DMS114 treated with DMSO at 0.1 percent for 48 hours (cell line): ENCODE measurements at regions not wholly inside any gene's neighbourhood (a gene's known extent, or its start where the extent isn't known, plus 50 kb on each side); places are given as distances from the start of the nearest gene placed in this dataset.
"Not testable (repeated sequence)": the region's sequence is repeated elsewhere in the genome, so short reads cannot be mapped to it uniquely, and the experiment has no call there.

ENCODE experiments used
- DNase-seq: peaks from one replicate; lab custom pipeline; 2025; ENCODE audit not compliant: unreplicated experiment; lab: John Stamatoyannopoulos, UW

DNA sequence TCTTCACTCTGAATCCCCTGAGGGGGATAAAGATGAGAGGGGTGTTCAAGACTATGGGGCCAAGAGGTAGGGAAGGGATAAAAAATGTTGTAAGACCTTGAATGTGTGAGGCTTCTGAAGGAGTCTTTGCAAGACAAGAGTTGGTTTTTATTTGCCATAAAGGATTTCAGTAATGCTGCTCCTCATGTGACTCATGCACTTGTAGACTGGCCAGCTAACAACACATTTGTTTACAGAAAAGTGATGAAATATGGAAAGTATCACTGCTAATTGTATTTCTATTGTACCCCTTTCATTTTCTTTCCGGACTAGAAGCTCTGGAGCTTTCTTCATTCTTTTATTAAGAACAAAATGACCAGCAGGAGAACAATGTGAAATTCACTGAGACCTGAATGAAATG, 782.1 kb downstream of the EPHA4 start:
- DNase-seq = no peak

DNA sequence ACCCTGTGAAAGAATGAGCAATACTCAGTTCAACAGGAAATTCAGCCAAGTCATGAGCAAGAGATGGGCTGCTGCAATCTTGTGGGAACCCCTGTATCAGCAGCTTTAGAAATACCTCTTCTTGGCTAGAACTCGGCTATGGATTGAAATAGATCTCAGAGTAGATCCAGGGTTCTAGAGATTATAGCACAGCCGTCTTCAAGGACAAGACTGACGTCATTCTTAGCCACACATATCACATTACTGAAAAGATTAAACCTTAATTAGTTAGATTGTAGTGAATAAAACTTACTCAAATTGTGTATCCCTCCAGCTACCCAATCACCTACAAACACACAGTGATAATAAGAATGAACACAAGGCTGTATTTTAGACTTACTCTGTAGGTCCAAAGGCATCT, 776.4 kb downstream of the EPHA4 start:
- DNase-seq = no peak

DNA sequence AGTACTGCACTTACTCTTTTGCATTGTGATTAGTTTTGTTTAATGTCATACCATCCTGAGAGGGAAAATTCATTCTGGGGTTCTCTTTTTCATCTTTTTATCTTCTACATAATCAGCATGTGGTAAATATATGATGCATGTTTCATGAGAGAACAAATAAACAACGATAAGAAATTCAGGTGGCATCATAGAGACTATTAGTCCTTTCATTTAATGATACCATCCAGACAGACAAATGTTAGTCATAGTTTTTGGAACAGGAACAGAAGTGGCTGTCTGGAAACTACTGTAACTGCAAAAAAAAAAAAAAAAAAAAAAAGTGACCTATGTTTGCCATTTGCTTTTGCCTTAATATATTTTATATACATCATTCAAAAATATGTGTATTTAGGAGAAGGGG, 761.0 kb downstream of the EPHA4 start:
- no peak for DNase-seq

DNA sequence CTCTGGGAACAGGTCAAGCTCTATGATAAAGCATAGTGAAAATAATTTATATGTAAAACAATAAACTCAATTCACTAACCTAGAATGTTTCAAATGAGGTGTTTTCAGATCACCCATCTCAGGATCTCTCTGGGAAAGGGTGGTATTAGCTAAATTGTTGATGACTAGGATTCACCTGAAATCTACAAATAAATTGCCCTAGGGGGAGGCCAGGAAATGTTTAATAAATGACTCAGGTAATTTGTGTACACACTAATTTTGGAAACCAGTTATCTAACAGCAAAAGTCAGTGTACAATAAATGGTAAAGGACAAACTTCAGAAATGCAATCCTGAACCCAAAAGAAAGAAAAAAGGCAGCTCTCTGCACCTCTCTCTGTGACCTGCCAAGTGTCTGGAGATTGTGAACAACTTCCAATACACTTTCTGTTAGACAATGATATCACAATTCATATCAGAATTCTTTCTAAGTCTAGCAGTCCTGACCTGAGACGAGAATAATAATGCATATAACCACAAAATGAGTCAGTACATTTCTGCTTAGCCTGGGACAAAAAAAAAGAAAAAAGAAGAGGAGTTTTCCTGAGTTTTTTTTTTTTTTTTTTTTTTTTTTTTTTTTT, 760.0 kb downstream of the EPHA4 start:
- DNase-seq = no peak

- DNase-seq = no peak
Observed at GRCh38 chr2:220814441-220814840, 757.7 kb downstream of the EPHA4 start.

DNA sequence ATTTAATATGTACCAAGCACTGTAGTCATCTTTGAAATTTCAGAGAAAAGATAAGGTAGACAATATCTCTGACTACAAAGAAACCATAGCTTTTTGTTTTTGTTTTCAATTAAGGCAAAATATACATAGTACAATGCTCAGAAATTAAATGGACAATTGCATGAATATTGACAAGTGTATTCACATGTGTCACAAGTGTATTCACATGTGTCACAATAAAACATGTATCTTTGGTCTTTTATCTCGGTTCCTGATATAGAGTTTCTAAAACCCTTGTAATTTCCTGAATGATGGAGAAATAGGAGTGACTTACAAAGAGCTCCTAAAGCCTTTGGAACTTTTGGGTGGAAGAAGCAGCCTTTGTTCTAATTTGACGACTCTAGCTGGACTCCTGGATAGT, 756.4 kb downstream of the EPHA4 start:
- no peak for DNase-seq

DNA sequence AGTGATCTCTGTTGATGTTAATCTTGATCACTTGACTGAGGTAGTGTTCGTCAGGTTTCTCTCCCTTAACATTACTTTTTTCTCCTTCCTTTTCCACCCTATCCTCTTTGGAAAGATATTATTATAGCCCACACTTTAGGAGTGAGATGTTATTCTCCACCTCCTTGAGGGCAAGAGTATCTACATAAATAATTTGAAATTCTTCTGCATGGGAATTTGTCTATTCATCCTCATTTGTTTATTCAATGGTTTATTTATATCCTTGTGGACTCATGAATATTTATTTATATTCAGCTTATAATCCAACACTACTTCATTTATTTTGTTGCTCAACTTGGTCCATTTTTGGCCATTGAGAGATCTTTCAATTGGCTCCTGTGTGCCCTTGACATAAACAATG, 750.4 kb downstream of the EPHA4 start:
- no peak for DNase-seq

GRCh38 chr2:220823590-220823989, 748.5 kb downstream of the EPHA4 start:
- not testable (repeated sequence) for DNase-seq

GRCh38 chr2:220833446-220833845, 738.7 kb downstream of the EPHA4 start:
- DNase-seq = no peak

DNA sequence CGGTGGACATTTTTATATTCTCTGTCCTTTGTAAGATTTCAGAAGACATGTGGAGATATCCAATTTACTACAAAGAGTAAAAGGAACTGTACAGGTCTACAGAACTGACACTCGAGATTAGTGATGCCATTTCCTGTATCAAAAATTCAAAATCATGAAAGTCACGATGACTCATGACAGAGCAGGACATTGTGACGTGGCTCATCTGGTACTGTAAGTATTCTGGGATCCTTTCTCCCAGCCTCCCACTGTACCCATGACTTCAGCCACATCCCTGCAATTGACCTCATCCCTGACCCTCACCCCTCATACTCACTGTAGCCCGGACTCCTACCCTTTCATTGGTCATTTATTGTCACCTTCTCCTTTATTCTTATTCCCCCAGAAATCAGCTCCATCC, 736.5 kb downstream of the EPHA4 start:
- DNase-seq = no peak

GRCh38 chr2:220837226-220837625, 734.9 kb downstream of the EPHA4 start:
- no peak for DNase-seq

DNA sequence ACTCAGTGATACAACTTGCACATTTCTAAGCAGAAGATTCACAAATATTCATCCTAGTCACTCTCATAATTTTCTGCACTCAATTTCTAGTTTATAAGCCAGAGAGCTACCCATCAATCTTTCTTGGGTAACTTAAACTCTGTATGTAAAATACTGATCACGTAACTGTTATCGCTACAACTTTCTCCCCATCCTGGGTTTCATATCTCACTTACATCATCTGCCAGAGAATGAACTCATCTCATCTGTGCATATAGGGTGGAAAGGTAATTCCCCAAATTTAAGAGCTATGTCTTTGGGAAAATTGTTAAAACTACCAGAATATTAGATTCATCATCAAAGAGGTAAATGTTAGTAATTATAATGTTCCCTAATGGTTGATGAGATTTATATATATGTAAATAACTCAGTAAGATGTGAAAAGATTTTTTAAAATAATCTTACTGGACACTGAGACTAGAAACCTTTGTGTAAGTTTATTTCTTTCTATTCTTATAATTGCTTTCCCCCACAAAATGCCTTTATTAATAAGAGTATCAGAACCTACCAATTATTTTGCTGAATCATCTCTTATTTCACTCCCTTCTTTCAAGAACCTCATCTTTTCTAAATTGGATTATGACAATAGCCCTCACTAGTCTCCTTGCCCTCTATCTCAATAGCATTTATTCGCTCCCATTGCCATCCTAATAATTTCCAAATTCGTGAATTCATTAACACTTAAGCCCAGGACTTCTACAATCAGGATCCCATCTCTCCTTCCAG, 729.0 kb downstream of the EPHA4 start:
- DNase-seq = no peak

DNA sequence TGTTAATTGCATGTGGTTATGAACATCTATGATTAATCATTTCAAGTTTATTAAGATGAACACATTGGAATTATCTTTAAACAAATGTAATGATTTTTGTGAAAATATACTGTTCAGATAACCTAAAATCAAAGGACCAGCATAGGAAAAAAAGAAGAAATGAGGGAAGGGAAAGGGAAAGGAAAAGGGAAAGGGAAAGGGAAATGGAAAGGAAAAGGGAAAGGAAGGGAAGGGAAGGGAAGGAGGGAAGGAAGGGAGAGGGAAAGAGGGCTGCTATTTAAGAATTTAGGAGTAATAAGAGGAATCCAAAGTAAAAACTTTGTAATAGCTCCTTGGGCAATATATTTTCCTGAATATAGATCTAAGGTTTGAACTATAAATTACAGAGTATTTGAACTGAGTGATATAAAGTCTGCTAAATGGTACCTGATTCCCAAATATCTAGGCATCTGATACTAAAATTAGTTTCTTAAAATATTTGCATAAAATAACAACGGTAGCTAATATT, 726.3 kb downstream of the EPHA4 start:
- DNase-seq = no peak

- no peak for DNase-seq
Observed at GRCh38 chr2:220847006-220847405, 725.1 kb downstream of the EPHA4 start.

DNA sequence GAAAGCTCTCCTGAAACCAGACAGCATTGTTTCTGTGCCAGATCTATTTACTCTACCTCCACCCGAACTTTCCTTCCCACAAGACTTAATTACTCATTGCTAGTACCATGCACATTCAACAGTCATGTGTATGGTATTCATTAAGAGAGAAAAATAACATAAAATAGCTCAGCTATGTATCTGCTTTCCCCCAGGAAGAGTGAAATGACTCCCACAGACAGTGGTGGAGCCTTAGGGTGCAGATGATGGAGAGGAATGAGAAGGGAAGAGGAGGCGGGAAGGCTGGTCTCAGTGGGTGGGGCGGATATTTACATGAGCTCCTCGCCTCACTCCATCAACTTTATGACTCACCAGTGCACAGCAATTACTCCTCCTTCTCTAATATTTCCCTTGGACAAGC, 724.5 kb downstream of the EPHA4 start:
- DNase-seq = no peak

GRCh38 chr2:220849433-220849832, 722.7 kb downstream of the EPHA4 start:
- no peak for DNase-seq

- DNase-seq = no peak
Observed at GRCh38 chr2:220850116-220850515, 722.0 kb downstream of the EPHA4 start.

DNA sequence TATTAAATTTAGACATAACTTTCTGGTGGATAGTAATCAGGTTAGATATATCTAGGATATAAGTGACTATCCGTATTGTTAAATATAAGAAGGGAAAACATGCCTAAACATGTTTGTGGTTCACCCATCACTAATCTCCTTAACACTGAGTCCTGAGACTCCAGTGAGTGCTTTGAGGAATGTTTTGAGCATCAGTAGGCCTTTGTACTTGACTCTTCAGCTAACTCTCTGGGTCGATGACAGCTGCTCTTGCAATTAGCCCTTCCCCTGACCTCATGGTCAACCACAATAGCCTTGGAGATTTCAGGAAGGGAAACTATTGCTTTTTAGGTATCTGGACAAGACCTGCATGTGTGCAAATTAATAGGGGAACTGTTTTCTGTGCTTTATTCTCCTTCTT, 716.8 kb downstream of the EPHA4 start:
- no peak for DNase-seq

DNA sequence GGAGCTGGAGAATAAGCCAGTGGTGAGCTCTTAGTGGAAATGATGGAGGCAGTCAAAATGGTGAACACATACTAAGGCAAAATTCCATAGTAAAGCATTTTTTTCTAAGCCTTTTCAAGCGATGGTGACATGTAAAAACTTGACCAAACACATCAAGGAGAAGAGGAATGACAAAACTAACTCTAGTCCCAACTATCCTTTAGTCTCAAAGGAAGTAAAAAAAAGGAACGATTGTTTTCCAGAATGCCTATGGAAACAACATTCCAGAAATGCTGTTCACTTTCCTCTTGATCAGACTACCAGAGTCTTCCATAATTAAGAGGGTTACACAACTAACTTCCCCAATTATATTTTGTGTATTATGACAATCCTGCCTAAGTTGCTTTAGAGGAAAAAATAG, 715.6 kb downstream of the EPHA4 start:
- DNase-seq = no peak

DNA sequence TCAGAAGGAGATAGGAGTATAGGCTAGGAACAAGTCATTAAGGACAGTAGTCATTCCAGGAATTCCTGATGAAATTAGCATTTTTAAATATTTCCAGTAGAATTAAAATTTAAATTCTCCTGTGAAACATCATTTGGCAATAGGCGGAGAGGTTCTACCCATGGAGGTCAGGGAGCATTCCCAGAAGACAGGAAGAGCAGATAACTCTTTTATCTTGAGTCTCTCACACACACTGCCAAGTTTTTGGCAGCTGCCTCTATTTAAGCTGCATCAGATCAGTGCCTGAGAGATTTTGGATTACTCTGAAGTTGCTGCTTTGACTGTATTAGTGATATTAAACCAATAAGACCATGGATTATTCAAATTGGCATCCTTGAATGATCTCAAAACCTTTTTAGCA, 714.7 kb downstream of the EPHA4 start:
- no peak for DNase-seq

DNA sequence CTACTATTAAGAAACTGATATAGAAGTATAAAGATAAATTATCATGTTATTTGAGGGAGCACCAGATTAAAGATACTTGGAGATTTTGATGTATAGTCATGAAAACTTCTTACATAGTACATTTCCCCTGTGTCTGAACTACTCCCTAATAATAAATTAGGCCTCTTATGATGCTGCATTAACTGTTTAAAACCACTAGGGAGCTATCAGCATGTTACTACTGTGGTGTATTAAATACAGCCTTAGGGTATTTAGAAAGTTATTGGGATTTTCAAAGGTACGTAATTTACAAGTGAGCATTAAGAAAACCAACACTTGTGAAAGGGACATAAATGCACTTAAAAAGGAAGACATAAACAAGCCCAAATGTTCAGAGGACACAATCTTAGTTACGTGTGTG, 714.0 kb downstream of the EPHA4 start:
- DNase-seq = no peak

GRCh38 chr2:220871909-220872308, 700.2 kb downstream of the EPHA4 start:
- no peak for DNase-seq
